ENCODE measurements at regions not wholly inside any gene's neighbourhood (a gene's known extent, or its start where the extent isn't known, plus 50 kb on each side); places are given as distances from the start of the nearest gene placed in this dataset.

DNA sequence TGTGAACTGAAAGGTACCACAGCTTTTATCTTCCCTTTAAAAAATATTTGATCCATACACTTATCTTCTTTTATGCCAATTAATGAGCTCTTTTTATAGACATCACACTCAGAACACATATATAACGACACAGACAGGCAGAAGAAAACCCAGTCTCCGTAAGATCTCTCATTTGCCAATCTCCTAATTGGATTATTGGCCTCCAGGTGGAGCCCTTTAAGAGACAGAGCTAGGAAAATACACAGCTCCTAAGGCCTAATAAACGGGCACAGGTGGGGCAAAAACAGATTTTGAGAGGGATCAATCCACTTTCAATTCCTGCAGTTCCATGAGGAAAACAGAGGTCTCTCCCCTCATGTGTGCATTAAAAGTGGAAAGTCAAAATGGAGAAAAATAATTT lies 1495.4 kb downstream of the RPA4 start:
- H3K27ac ChIP-seq (ENCODE audit: low read length) = peak overlapping the region; percentile 28
- H3K36me3 ChIP-seq (ENCODE audit: insufficient read depth, low read depth, low read length) = no peaks in the 10 kb centered on the region
- peaks cover 4% of the 10 kb centered on the region; the same call in 1 of the 2 replicates for H3K4me1 ChIP-seq (ENCODE audit: insufficient read depth, low read length)
- H3K9me3 ChIP-seq (ENCODE audit: insufficient read depth, low read depth, low read length) = no peaks in the 10 kb centered on the region
- no peaks in the 10 kb centered on the region for H3K27me3 ChIP-seq (ENCODE audit: insufficient read depth, low read length)
- H3K4me3 ChIP-seq (ENCODE audit: low read length) = 0 out of 2 replicates have a peak overlapping the region, but pooled peaks have one; percentile 31
- H3K9ac ChIP-seq (ENCODE audit: low read depth, low read length) = peak overlapping the region; percentile 52; the same call in 1 of the 2 replicates

DNA sequence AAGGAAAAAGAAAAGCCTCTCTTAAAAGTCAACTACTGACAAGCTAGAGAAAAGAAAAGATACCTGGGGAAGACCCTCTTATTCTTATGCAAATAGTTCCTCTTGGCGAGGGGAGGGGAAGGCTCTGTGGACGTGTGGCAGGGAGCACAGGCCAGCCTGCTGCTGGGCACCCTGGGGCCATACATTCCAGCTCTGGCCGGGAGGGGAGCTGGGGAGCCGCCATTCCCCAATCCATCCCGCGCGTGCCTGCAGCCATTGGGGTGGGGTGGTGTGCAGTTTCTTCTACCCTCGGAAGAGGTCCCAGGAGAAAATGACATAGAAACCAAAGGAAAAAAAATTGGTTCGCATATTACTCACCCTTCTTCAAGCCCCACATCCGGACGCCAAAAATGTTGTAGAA lies 1496.4 kb downstream of the RPA4 start:
- H3K4me3 ChIP-seq (ENCODE audit: low read length) = peak overlapping the region; percentile 31; the same call in 1 of the 2 replicates
- no peak overlapping the region for H3K9ac ChIP-seq (ENCODE audit: low read depth, low read length)
- H3K27ac ChIP-seq (ENCODE audit: low read length) = no peak overlapping the region
- 0 out of 2 replicates have a peak, but pooled peaks cover under 1% of the 10 kb centered on the region for H3K9me3 ChIP-seq (ENCODE audit: insufficient read depth, low read depth, low read length)
- peaks cover 4% of the 10 kb centered on the region; the same call in 1 of the 2 replicates for H3K4me1 ChIP-seq (ENCODE audit: insufficient read depth, low read length)
- H3K27me3 ChIP-seq (ENCODE audit: insufficient read depth, low read length) = no peaks in the 10 kb centered on the region
- no peaks in the 10 kb centered on the region for H3K36me3 ChIP-seq (ENCODE audit: insufficient read depth, low read depth, low read length)

- peaks cover 4% of the 10 kb centered on the region; the same call in 1 of the 2 replicates for H3K4me1 ChIP-seq (ENCODE audit: insufficient read depth, low read length)
Observed at GRCh38 chrX:98380556-98380955, 1496.8 kb downstream of the RPA4 start.

GRCh38 chrX:98398542-98398941 lies 1514.8 kb downstream of the RPA4 start:
- H3K9ac ChIP-seq (ENCODE audit: low read depth, low read length) = no peak overlapping the region
- H3K4me1 ChIP-seq (ENCODE audit: insufficient read depth, low read length) = no peaks in the 10 kb centered on the region
- no peaks in the 10 kb centered on the region for H3K36me3 ChIP-seq (ENCODE audit: insufficient read depth, low read depth, low read length)
- H3K9me3 ChIP-seq (ENCODE audit: insufficient read depth, low read depth, low read length) = no peaks in the 10 kb centered on the region
- no peak overlapping the region for H3K27ac ChIP-seq (ENCODE audit: low read length)
- H3K27me3 ChIP-seq (ENCODE audit: insufficient read depth, low read length) = no peaks in the 10 kb centered on the region
- no peak overlapping the region for H3K4me3 ChIP-seq (ENCODE audit: low read length)

More at GRCh38 chrX:98380556-98380955, 1496.8 kb downstream of the RPA4 start:
- Histone ChIP-seq H3K27ac (ENCODE audit: low read length) (no peak overlapping the region), H3K9me3 (ENCODE audit: insufficient read depth, low read depth, low read length) (peaks cover 5% of the 10 kb centered on the region; the same call in 1 of the 2 replicates), H3K9ac (ENCODE audit: low read depth, low read length) (no peak overlapping the region), H3K36me3 (ENCODE audit: insufficient read depth, low read depth, low read length) (no peaks in the 10 kb centered on the region), H3K4me3 (ENCODE audit: low read length) (no peak overlapping the region; the same call in 1 of the 2 replicates), H3K27me3 (ENCODE audit: insufficient read depth, low read length) (no peaks in the 10 kb centered on the region)

GRCh38 chrX:98405376-98405775 lies 1521.7 kb downstream of the RPA4 start:
- Histone ChIP-seq H3K9ac (ENCODE audit: low read depth, low read length) (no peak overlapping the region), H3K36me3 (ENCODE audit: insufficient read depth, low read depth, low read length) (no peaks in the 10 kb centered on the region), H3K27ac (ENCODE audit: low read length) (no peak overlapping the region), H3K4me3 (ENCODE audit: low read length) (no peak overlapping the region), H3K27me3 (ENCODE audit: insufficient read depth, low read length) (no peaks in the 10 kb centered on the region), H3K4me1 (ENCODE audit: insufficient read depth, low read length) (no peaks in the 10 kb centered on the region), H3K9me3 (ENCODE audit: insufficient read depth, low read depth, low read length) (no peaks in the 10 kb centered on the region)

DNA sequence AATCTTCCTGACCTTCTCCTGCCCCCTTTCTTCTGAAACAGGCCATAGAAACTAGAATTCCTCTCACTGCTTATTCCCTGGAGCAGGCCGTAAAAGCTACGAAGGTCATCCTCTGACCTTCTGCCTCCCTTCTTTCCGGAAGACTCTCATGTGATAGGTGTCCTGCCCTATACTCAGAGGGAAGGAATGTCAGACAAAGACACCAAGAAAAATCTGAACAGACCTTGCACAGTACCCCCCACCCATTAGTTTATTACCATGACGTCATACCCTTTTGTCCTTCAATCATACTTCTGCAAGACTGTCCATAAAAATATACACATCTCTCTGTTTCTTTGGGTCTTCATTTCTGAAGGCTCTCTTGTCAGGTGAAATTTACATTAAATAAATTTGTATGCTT lies 1523.9 kb downstream of the RPA4 start:
- Histone ChIP-seq H3K9ac (ENCODE audit: low read depth, low read length) (no peak overlapping the region), H3K4me3 (ENCODE audit: low read length) (no peak overlapping the region), H3K36me3 (ENCODE audit: insufficient read depth, low read depth, low read length) (no peaks in the 10 kb centered on the region), H3K9me3 (ENCODE audit: insufficient read depth, low read depth, low read length) (no peaks in the 10 kb centered on the region), H3K27me3 (ENCODE audit: insufficient read depth, low read length) (no peaks in the 10 kb centered on the region), H3K4me1 (ENCODE audit: insufficient read depth, low read length) (no peaks in the 10 kb centered on the region), H3K27ac (ENCODE audit: low read length) (no peak overlapping the region)

GRCh38 chrX:98409867-98410266 lies 1526.2 kb downstream of the RPA4 start:
- no peak overlapping the region for H3K4me3 ChIP-seq (ENCODE audit: low read length)
- no peak overlapping the region for H3K9ac ChIP-seq (ENCODE audit: low read depth, low read length)
- H3K27ac ChIP-seq (ENCODE audit: low read length) = no peak overlapping the region
- no peaks in the 10 kb centered on the region for H3K36me3 ChIP-seq (ENCODE audit: insufficient read depth, low read depth, low read length)
- H3K27me3 ChIP-seq (ENCODE audit: insufficient read depth, low read length) = no peaks in the 10 kb centered on the region
- no peaks in the 10 kb centered on the region for H3K4me1 ChIP-seq (ENCODE audit: insufficient read depth, low read length)
- H3K9me3 ChIP-seq (ENCODE audit: insufficient read depth, low read depth, low read length) = no peaks in the 10 kb centered on the region

GRCh38 chrX:98412058-98412457 lies 1528.3 kb downstream of the RPA4 start:
- no peak overlapping the region for H3K27ac ChIP-seq (ENCODE audit: low read length)
- H3K36me3 ChIP-seq (ENCODE audit: insufficient read depth, low read depth, low read length) = no peaks in the 10 kb centered on the region
- H3K4me1 ChIP-seq (ENCODE audit: insufficient read depth, low read length) = no peaks in the 10 kb centered on the region
- no peaks in the 10 kb centered on the region for H3K9me3 ChIP-seq (ENCODE audit: insufficient read depth, low read depth, low read length)
- H3K27me3 ChIP-seq (ENCODE audit: insufficient read depth, low read length) = no peaks in the 10 kb centered on the region
- no peak overlapping the region for H3K4me3 ChIP-seq (ENCODE audit: low read length)
- H3K9ac ChIP-seq (ENCODE audit: low read depth, low read length) = no peak overlapping the region

DNA sequence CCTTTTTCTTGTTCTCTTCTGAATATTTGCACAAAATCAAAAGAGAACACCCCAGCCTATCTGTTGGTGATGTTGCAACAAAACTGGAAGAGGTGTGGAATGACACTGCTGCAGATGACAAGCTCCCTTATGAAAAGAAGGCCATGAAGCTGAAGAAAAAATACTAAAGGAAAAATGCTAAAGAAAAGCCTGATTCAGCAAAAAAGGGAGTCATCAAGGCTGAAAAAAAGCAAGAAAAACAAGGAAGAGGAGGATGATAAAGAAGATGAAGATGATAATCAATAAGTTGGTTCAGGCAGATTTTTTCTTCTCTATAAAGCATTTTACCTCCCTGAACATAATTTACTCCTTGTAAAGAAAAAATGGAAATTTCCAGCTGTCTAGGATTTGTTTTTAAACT lies 1538.8 kb downstream of the RPA4 start:
- H3K4me3 ChIP-seq (ENCODE audit: low read length) = no peak overlapping the region
- H3K9me3 ChIP-seq (ENCODE audit: insufficient read depth, low read depth, low read length) = no peaks in the 10 kb centered on the region
- peaks cover 5% of the 10 kb centered on the region; the same call in 1 of the 2 replicates for H3K4me1 ChIP-seq (ENCODE audit: insufficient read depth, low read length)
- H3K9ac ChIP-seq (ENCODE audit: low read depth, low read length) = no peak overlapping the region
- H3K27ac ChIP-seq (ENCODE audit: low read length) = no peak overlapping the region
- no peaks in the 10 kb centered on the region for H3K36me3 ChIP-seq (ENCODE audit: insufficient read depth, low read depth, low read length)
- no peaks in the 10 kb centered on the region for H3K27me3 ChIP-seq (ENCODE audit: insufficient read depth, low read length)

- Histone ChIP-seq H3K36me3 (ENCODE audit: insufficient read depth, low read depth, low read length) (no peaks in the 10 kb centered on the region), H3K9ac (ENCODE audit: low read depth, low read length) (no peak overlapping the region), H3K27ac (ENCODE audit: low read length) (no peak overlapping the region), H3K4me1 (ENCODE audit: insufficient read depth, low read length) (no peaks in the 10 kb centered on the region), H3K9me3 (ENCODE audit: insufficient read depth, low read depth, low read length) (no peaks in the 10 kb centered on the region), H3K27me3 (ENCODE audit: insufficient read depth, low read length) (no peaks in the 10 kb centered on the region), H3K4me3 (ENCODE audit: low read length) (no peak overlapping the region)
Observed at GRCh38 chrX:98432413-98432812, 1548.7 kb downstream of the RPA4 start.

- Histone ChIP-seq H3K4me3 (ENCODE audit: low read length) (no peak overlapping the region), H3K27me3 (ENCODE audit: insufficient read depth, low read length) (no peaks in the 10 kb centered on the region), H3K9ac (ENCODE audit: low read depth, low read length) (no peak overlapping the region), H3K36me3 (ENCODE audit: insufficient read depth, low read depth, low read length) (no peaks in the 10 kb centered on the region), H3K27ac (ENCODE audit: low read length) (no peak overlapping the region), H3K9me3 (ENCODE audit: insufficient read depth, low read depth, low read length) (no peaks in the 10 kb centered on the region), H3K4me1 (ENCODE audit: insufficient read depth, low read length) (no peaks in the 10 kb centered on the region)
Observed at GRCh38 chrX:98448524-98448923, 1564.8 kb downstream of the RPA4 start.

DNA sequence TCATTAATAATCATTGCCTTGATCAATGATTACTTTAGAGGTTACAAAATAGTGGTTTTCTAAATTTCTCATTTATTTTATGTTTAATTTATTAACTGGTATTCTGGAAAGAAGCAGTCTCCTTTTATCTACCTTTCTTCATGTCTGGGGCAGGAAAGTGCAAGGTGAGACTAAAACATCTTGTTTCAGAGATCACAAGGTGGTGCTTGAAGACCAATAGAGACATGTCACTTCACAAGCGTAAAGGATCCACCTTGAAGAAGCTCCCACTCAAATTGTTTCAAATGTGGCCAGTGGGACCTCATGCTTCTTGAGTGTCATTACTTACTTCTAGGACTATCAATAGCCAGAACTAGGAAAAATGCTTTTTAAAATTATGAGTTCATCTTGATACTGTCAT lies 1568.7 kb downstream of the RPA4 start:
- Histone ChIP-seq H3K9me3 (ENCODE audit: insufficient read depth, low read depth, low read length) (no peaks in the 10 kb centered on the region), H3K27me3 (ENCODE audit: insufficient read depth, low read length) (no peaks in the 10 kb centered on the region), H3K9ac (ENCODE audit: low read depth, low read length) (no peak overlapping the region), H3K4me1 (ENCODE audit: insufficient read depth, low read length) (no peaks in the 10 kb centered on the region), H3K27ac (ENCODE audit: low read length) (no peak overlapping the region), H3K36me3 (ENCODE audit: insufficient read depth, low read depth, low read length) (no peaks in the 10 kb centered on the region), H3K4me3 (ENCODE audit: low read length) (no peak overlapping the region)
